Osteoblast (primary cell): ENCODE measurements at regions not wholly inside any gene's neighbourhood (a gene's known extent, or its start where the extent isn't known, plus 50 kb on each side); places are given as distances from the start of the nearest gene placed in this dataset.

Experiments
- DNase-seq: peaks from one replicate; pipeline ENCODE4 v3.0.0; 2011; ENCODE audit warnings: low spot score, mixed read lengths; ENCODE audit not compliant: insufficient read length; ENCODE audit errors: missing footprints
- H2AFZ ChIP-seq: 2 replicates; pipeline ENCODE4 v1.6.0; 2011; ENCODE audit warnings: mild to moderate bottlenecking, low read length
- H3K27ac ChIP-seq: 2 replicates; pipeline ENCODE4 v1.5.1; 2011; ENCODE audit warnings: mild to moderate bottlenecking, low read depth, low read length, moderate library complexity
- H3K27me3 ChIP-seq: 2 replicates; pipeline ENCODE4 v1.6.0; 2012; ENCODE audit warnings: mild to moderate bottlenecking, control low read depth, inconsistent platforms, low read length, moderate library complexity; ENCODE audit not compliant: insufficient read depth
- H3K36me3 ChIP-seq: 2 replicates; pipeline ENCODE4 v1.5.1; 2011; ENCODE audit warnings: mild to moderate bottlenecking, low read length, control low read depth, moderate library complexity; ENCODE audit not compliant: insufficient read depth
- H3K4me1 ChIP-seq: 2 replicates; pipeline ENCODE4 v1.5.1; 2011; ENCODE audit warnings: mild to moderate bottlenecking, low read length, control low read depth, moderate library complexity; ENCODE audit not compliant: insufficient read depth
- H3K4me2 ChIP-seq: 2 replicates; pipeline ENCODE4 v1.6.0; 2011; ENCODE audit warnings: mild to moderate bottlenecking, low read length; ENCODE audit not compliant: insufficient read depth
- H3K4me3 ChIP-seq: fragments of 200-600 bp; sonication (generic); 3 replicates; pipeline ENCODE4 v1.5.1; 2012; ENCODE audit warnings: mild to moderate bottlenecking, low read length, inconsistent platforms; ENCODE audit not compliant: insufficient read depth
- H3K79me2 ChIP-seq: 2 replicates; pipeline ENCODE4 v1.6.0; 2012; ENCODE audit warnings: mild to moderate bottlenecking, low read length, control low read depth, inconsistent platforms; ENCODE audit not compliant: insufficient read depth
- H3K9me3 ChIP-seq: 2 replicates; pipeline ENCODE4 v1.5.1; 2011; ENCODE audit warnings: low read depth, low read length, control low read depth
- H4K20me1 ChIP-seq: 2 replicates; pipeline ENCODE4 v1.6.0; 2012; ENCODE audit warnings: mild to moderate bottlenecking, low read length, control low read depth; ENCODE audit not compliant: insufficient read depth
- TF ChIP-seq, protein P1 (sequence below): IDR thresholded peaks from 2 replicates; pipeline ENCODE4 v1.5.1; 2011; ENCODE audit warnings: mild to moderate bottlenecking, low read depth, low read length, moderate library complexity; ENCODE audit errors: extremely low read depth

- Histone ChIP-seq H3K27ac (no peak overlapping the region), H2AFZ (no peak overlapping the region), H3K9me3 (no peaks in the 10 kb centered on the region), H3K4me3 (no peak overlapping the region), H3K4me2 (no peak overlapping the region), H3K27me3 (no peaks in the 10 kb centered on the region), H3K36me3 (no peaks in the 10 kb centered on the region), H4K20me1 (no peaks in the 10 kb centered on the region), H3K79me2 (no peaks in the 10 kb centered on the region), H3K4me1 (no peaks in the 10 kb centered on the region)
- TF ChIP-seq, protein P1, sequence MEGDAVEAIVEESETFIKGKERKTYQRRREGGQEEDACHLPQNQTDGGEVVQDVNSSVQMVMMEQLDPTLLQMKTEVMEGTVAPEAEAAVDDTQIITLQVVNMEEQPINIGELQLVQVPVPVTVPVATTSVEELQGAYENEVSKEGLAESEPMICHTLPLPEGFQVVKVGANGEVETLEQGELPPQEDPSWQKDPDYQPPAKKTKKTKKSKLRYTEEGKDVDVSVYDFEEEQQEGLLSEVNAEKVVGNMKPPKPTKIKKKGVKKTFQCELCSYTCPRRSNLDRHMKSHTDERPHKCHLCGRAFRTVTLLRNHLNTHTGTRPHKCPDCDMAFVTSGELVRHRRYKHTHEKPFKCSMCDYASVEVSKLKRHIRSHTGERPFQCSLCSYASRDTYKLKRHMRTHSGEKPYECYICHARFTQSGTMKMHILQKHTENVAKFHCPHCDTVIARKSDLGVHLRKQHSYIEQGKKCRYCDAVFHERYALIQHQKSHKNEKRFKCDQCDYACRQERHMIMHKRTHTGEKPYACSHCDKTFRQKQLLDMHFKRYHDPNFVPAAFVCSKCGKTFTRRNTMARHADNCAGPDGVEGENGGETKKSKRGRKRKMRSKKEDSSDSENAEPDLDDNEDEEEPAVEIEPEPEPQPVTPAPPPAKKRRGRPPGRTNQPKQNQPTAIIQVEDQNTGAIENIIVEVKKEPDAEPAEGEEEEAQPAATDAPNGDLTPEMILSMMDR: no peak
- DNase-seq: no peak
Measured at GRCh38 chr9:79352322-79352721, 219.4 kb upstream of the TLE4 start.

DNA sequence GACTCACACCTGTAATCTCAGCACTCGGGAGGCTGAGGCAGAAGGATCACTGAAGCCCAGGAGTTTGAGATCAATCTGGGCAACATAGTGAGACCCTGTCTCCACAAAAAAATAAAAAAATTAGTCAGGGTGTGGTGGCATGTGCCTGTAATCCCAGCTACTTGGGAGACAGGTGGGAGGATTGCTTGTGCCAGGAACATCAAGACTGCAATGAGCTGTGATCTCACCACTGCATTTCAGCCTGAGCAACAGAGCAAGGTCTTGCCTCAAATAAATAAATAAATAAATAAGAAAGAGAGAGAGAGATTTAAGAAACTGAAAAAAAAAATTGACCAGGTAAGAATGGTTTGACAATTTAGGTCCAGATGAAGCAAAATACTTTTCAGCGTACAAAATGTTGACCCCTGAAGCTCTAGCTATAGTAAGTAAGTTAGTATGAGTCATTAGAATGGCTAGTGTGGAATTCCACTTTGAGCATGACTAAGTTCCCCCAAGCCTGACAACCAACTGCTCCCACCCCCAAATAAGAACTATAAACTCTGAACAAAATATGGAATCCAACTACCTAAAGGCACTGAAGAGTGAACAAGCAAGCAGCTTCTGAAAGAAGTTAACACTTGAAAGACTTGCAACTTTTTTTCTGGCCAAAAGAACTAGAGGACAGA lies 217.8 kb upstream of the TLE4 start:
- Histone ChIP-seq H3K36me3 (no peaks in the 10 kb centered on the region), H3K4me2 (no peak overlapping the region)

DNA sequence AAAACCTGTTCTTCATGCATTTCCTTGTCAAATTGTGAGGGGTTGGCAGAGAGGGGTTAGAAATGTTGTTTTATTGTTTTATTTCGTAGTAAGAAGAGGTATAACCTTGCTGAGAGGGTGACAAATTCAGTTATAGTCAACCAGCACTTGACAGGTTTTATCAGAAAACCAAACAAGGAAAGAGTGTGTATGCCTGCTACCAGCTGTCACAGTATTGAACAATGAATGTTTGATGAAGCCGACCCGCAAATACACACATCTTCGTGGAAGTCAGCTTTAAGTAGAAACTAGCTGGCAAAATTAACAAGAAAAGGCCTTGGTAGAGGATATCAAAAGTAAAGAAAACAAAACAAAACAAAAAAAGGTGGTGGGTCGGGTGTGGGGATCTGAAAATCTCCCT lies 214.6 kb upstream of the TLE4 start:
- Histone ChIP-seq H3K79me2 (no peaks in the 10 kb centered on the region), H3K27me3 (no peaks in the 10 kb centered on the region), H2AFZ (no peak overlapping the region), H3K4me3 (no peak overlapping the region), H3K27ac (no peak overlapping the region), H3K9me3 (no peaks in the 10 kb centered on the region), H4K20me1 (no peaks in the 10 kb centered on the region), H3K4me1 (peaks cover 3% of the 10 kb centered on the region), H3K4me2 (no peak overlapping the region), H3K36me3 (no peaks in the 10 kb centered on the region)
- no peak for DNase-seq
- TF ChIP-seq, protein P1: no peak

More for the DNA sequence above, 217.8 kb upstream of the TLE4 start:
- Histone ChIP-seq H3K27me3 (no peaks in the 10 kb centered on the region), H4K20me1 (no peaks in the 10 kb centered on the region), H3K79me2 (no peaks in the 10 kb centered on the region), H3K4me1 (no peaks in the 10 kb centered on the region), H2AFZ (no peak overlapping the region), H3K27ac (no peak overlapping the region), H3K4me3 (no peak overlapping the region), H3K9me3 (no peaks in the 10 kb centered on the region)
- no peak for DNase-seq
- TF ChIP-seq, protein P1: no peak

DNA sequence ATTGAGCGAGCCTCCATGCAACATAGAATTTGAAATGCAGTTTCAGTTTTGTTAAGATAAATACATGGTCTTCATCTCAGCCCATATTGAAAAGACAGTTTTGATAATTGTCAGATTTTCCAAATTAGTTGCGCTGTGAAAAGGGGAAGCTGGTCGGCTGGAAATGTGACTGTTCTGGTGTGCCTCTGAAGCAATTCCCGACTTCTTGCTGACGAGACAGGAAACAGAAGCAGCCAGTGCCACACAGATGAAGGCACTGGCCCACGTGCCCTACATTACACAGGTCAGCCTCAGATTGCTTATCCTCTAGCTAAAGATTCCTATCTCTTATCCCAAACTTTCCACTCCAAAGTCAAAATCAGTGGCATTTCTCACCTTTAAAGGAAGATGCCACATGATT lies 214.1 kb upstream of the TLE4 start:
- TF ChIP-seq, protein P1: no peak
- no peak overlapping the region for H3K27ac ChIP-seq
- H3K4me1 ChIP-seq: peaks cover 3% of the 10 kb centered on the region
- no peak for DNase-seq
- no peak overlapping the region for H3K4me3 ChIP-seq
- no peak overlapping the region for H3K4me2 ChIP-seq
- H2AFZ ChIP-seq: no peak overlapping the region
- H3K27me3 ChIP-seq: no peaks in the 10 kb centered on the region
- H3K36me3 ChIP-seq: no peaks in the 10 kb centered on the region
- no peaks in the 10 kb centered on the region for H3K79me2 ChIP-seq
- no peaks in the 10 kb centered on the region for H3K9me3 ChIP-seq
- H4K20me1 ChIP-seq: no peaks in the 10 kb centered on the region
